ENCODE measurements at regions not wholly inside any gene's neighbourhood (a gene's known extent, or its start where the extent isn't known, plus 50 kb on each side); places are given as distances from the start of the nearest gene placed in this dataset.

DNA sequence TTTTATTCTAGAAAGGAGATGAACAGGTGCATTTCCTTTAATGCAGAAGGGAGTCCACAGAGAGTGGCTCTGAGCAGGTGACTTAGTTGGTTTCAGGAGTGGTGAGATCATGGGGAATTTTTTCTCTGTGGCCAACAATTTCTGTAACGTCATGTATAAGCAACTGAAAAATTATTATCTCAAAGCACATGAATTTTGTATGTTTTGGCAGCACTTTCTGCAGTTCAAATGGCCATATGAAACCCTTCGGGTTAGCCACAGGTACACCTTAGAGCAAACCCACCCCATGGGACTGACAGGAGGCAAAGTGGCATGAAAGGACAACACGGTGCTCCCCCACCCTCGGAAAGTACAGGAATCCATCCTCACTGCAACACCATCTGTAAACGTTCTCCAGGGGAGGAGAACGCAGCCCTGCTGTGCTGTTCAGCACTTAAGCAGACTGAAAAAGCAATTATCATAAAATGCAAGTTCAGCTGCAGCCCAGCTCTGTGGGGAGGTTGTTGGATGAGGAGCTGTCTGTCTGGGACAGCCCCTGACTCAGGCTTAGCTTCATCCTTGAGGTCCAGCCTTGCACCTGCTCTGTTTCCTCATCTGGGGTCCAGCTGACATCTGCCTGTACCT is 55.8 kb upstream of the CLDN14 start:
- TF ChIP-seq, protein P1, sequence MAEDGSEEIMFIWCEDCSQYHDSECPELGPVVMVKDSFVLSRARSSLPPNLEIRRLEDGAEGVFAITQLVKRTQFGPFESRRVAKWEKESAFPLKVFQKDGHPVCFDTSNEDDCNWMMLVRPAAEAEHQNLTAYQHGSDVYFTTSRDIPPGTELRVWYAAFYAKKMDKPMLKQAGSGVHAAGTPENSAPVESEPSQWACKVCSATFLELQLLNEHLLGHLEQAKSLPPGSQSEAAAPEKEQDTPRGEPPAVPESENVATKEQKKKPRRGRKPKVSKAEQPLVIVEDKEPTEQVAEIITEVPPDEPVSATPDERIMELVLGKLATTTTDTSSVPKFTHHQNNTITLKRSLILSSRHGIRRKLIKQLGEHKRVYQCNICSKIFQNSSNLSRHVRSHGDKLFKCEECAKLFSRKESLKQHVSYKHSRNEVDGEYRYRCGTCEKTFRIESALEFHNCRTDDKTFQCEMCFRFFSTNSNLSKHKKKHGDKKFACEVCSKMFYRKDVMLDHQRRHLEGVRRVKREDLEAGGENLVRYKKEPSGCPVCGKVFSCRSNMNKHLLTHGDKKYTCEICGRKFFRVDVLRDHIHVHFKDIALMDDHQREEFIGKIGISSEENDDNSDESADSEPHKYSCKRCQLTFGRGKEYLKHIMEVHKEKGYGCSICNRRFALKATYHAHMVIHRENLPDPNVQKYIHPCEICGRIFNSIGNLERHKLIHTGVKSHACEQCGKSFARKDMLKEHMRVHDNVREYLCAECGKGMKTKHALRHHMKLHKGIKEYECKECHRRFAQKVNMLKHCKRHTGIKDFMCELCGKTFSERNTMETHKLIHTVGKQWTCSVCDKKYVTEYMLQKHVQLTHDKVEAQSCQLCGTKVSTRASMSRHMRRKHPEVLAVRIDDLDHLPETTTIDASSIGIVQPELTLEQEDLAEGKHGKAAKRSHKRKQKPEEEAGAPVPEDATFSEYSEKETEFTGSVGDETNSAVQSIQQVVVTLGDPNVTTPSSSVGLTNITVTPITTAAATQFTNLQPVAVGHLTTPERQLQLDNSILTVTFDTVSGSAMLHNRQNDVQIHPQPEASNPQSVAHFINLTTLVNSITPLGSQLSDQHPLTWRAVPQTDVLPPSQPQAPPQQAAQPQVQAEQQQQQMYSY (CRISPR knock-in tag; IDR thresholded peaks at IDR 0.05), result no peak
- TF ChIP-seq, protein P2, sequence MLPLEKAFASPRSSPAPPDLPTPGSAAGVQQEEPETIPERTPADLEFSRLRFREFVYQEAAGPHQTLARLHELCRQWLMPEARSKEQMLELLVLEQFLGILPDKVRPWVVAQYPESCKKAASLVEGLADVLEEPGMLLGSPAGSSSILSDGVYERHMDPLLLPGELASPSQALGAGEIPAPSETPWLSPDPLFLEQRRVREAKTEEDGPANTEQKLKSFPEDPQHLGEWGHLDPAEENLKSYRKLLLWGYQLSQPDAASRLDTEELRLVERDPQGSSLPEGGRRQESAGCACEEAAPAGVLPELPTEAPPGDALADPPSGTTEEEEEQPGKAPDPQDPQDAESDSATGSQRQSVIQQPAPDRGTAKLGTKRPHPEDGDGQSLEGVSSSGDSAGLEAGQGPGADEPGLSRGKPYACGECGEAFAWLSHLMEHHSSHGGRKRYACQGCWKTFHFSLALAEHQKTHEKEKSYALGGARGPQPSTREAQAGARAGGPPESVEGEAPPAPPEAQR (CRISPR knock-in tag; IDR thresholded peaks at IDR 0.05), result no peak
- TF ChIP-seq, protein P3, sequence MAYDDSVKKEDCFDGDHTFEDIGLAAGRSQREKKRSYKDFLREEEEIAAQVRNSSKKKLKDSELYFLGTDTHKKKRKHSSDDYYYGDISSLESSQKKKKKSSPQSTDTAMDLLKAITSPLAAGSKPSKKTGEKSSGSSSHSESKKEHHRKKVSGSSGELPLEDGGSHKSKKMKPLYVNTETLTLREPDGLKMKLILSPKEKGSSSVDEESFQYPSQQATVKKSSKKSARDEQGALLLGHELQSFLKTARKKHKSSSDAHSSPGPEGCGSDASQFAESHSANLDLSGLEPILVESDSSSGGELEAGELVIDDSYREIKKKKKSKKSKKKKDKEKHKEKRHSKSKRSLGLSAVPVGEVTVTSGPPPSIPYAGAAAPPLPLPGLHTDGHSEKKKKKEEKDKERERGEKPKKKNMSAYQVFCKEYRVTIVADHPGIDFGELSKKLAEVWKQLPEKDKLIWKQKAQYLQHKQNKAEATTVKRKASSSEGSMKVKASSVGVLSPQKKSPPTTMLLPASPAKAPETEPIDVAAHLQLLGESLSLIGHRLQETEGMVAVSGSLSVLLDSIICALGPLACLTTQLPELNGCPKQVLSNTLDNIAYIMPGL (CRISPR knock-in tag; IDR thresholded peaks at IDR 0.05), result no peak
- TF ChIP-seq CREB1 (CRISPR knock-in tag; IDR thresholded peaks at IDR 0.05) (no peak), HMGA2 (CRISPR knock-in tag; IDR thresholded peaks at IDR 0.05) (no peak), SP1 (CRISPR knock-in tag; conservative IDR thresholded peaks at IDR 0.05) (no peak), NFE2L1 (CRISPR knock-in tag; IDR thresholded peaks at IDR 0.05) (no peak), FOXP1 (CRISPR knock-in tag; IDR thresholded peaks at IDR 0.05; ENCODE audit: borderline replicate concordance) (no peak), NFYB (CRISPR knock-in tag; conservative IDR thresholded peaks at IDR 0.05; ENCODE audit: low read depth) (no peak), OVOL2 (CRISPR knock-in tag; IDR thresholded peaks at IDR 0.05; ENCODE audit: borderline replicate concordance) (no peak)
- TF ChIP-seq, protein P4, sequence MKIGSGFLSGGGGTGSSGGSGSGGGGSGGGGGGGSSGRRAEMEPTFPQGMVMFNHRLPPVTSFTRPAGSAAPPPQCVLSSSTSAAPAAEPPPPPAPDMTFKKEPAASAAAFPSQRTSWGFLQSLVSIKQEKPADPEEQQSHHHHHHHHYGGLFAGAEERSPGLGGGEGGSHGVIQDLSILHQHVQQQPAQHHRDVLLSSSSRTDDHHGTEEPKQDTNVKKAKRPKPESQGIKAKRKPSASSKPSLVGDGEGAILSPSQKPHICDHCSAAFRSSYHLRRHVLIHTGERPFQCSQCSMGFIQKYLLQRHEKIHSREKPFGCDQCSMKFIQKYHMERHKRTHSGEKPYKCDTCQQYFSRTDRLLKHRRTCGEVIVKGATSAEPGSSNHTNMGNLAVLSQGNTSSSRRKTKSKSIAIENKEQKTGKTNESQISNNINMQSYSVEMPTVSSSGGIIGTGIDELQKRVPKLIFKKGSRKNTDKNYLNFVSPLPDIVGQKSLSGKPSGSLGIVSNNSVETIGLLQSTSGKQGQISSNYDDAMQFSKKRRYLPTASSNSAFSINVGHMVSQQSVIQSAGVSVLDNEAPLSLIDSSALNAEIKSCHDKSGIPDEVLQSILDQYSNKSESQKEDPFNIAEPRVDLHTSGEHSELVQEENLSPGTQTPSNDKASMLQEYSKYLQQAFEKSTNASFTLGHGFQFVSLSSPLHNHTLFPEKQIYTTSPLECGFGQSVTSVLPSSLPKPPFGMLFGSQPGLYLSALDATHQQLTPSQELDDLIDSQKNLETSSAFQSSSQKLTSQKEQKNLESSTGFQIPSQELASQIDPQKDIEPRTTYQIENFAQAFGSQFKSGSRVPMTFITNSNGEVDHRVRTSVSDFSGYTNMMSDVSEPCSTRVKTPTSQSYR (CRISPR knock-in tag; IDR thresholded peaks at IDR 0.05), result no peak
- TF ChIP-seq, protein P5, sequence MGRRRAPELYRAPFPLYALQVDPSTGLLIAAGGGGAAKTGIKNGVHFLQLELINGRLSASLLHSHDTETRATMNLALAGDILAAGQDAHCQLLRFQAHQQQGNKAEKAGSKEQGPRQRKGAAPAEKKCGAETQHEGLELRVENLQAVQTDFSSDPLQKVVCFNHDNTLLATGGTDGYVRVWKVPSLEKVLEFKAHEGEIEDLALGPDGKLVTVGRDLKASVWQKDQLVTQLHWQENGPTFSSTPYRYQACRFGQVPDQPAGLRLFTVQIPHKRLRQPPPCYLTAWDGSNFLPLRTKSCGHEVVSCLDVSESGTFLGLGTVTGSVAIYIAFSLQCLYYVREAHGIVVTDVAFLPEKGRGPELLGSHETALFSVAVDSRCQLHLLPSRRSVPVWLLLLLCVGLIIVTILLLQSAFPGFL (CRISPR knock-in tag; IDR thresholded peaks at IDR 0.05; ENCODE audit: borderline replicate concordance), result no peak
- TF ChIP-seq, protein P6, sequence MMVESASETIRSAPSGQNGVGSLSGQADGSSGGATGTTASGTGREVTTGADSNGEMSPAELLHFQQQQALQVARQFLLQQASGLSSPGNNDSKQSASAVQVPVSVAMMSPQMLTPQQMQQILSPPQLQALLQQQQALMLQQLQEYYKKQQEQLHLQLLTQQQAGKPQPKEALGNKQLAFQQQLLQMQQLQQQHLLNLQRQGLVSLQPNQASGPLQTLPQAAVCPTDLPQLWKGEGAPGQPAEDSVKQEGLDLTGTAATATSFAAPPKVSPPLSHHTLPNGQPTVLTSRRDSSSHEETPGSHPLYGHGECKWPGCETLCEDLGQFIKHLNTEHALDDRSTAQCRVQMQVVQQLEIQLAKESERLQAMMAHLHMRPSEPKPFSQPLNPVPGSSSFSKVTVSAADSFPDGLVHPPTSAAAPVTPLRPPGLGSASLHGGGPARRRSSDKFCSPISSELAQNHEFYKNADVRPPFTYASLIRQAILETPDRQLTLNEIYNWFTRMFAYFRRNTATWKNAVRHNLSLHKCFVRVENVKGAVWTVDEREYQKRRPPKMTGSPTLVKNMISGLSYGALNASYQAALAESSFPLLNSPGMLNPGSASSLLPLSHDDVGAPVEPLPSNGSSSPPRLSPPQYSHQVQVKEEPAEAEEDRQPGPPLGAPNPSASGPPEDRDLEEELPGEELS (CRISPR knock-in tag; IDR thresholded peaks at IDR 0.05), result no peak
- TF ChIP-seq, protein P7, sequence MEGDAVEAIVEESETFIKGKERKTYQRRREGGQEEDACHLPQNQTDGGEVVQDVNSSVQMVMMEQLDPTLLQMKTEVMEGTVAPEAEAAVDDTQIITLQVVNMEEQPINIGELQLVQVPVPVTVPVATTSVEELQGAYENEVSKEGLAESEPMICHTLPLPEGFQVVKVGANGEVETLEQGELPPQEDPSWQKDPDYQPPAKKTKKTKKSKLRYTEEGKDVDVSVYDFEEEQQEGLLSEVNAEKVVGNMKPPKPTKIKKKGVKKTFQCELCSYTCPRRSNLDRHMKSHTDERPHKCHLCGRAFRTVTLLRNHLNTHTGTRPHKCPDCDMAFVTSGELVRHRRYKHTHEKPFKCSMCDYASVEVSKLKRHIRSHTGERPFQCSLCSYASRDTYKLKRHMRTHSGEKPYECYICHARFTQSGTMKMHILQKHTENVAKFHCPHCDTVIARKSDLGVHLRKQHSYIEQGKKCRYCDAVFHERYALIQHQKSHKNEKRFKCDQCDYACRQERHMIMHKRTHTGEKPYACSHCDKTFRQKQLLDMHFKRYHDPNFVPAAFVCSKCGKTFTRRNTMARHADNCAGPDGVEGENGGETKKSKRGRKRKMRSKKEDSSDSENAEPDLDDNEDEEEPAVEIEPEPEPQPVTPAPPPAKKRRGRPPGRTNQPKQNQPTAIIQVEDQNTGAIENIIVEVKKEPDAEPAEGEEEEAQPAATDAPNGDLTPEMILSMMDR (IDR thresholded peaks at IDR 0.05), result no peak
- TF ChIP-seq, protein P8, sequence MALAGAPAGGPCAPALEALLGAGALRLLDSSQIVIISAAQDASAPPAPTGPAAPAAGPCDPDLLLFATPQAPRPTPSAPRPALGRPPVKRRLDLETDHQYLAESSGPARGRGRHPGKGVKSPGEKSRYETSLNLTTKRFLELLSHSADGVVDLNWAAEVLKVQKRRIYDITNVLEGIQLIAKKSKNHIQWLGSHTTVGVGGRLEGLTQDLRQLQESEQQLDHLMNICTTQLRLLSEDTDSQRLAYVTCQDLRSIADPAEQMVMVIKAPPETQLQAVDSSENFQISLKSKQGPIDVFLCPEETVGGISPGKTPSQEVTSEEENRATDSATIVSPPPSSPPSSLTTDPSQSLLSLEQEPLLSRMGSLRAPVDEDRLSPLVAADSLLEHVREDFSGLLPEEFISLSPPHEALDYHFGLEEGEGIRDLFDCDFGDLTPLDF (CRISPR knock-in tag; IDR thresholded peaks at IDR 0.05), result no peak
- TF ChIP-seq, protein P9, sequence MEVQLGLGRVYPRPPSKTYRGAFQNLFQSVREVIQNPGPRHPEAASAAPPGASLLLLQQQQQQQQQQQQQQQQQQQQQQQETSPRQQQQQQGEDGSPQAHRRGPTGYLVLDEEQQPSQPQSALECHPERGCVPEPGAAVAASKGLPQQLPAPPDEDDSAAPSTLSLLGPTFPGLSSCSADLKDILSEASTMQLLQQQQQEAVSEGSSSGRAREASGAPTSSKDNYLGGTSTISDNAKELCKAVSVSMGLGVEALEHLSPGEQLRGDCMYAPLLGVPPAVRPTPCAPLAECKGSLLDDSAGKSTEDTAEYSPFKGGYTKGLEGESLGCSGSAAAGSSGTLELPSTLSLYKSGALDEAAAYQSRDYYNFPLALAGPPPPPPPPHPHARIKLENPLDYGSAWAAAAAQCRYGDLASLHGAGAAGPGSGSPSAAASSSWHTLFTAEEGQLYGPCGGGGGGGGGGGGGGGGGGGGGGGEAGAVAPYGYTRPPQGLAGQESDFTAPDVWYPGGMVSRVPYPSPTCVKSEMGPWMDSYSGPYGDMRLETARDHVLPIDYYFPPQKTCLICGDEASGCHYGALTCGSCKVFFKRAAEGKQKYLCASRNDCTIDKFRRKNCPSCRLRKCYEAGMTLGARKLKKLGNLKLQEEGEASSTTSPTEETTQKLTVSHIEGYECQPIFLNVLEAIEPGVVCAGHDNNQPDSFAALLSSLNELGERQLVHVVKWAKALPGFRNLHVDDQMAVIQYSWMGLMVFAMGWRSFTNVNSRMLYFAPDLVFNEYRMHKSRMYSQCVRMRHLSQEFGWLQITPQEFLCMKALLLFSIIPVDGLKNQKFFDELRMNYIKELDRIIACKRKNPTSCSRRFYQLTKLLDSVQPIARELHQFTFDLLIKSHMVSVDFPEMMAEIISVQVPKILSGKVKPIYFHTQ (CRISPR knock-in tag; IDR thresholded peaks at IDR 0.05), result no peak
- ATAC-seq, result no peak; the same call in 1 of the 2 replicates
- H3K4me1 Mint-ChIP-seq, result peaks cover 16% of the 10 kb centered on the region
- H3K9me3 Mint-ChIP-seq, result no peaks in the 10 kb centered on the region
- H3K4me3 Mint-ChIP-seq, result no peak overlapping the region
- no peak for DNase-seq (ENCODE audit: low spot score)
- ChIA-PET POLR2A (no interaction called here), CTCF (interaction anchor here (0.6 to 0.8 kb wide), 2 partner anchors 12 to 95 kb away, joined by 3 read pairs; no protein-coding TSS in a partner anchor)
- no peaks in the 10 kb centered on the region for H3K36me3 Mint-ChIP-seq
- no peak overlapping the region for H3K27ac Mint-ChIP-seq
- no peaks in the 10 kb centered on the region; the same call in 1 of the 2 replicates for H3K27me3 Mint-ChIP-seq (ENCODE audit: low read depth)

Measured in WTC11 (cell line).